ENCODE measurements at regions not wholly inside any gene's neighbourhood (a gene's known extent, or its start where the extent isn't known, plus 50 kb on each side); places are given as distances from the start of the nearest gene placed in this dataset.

DNA sequence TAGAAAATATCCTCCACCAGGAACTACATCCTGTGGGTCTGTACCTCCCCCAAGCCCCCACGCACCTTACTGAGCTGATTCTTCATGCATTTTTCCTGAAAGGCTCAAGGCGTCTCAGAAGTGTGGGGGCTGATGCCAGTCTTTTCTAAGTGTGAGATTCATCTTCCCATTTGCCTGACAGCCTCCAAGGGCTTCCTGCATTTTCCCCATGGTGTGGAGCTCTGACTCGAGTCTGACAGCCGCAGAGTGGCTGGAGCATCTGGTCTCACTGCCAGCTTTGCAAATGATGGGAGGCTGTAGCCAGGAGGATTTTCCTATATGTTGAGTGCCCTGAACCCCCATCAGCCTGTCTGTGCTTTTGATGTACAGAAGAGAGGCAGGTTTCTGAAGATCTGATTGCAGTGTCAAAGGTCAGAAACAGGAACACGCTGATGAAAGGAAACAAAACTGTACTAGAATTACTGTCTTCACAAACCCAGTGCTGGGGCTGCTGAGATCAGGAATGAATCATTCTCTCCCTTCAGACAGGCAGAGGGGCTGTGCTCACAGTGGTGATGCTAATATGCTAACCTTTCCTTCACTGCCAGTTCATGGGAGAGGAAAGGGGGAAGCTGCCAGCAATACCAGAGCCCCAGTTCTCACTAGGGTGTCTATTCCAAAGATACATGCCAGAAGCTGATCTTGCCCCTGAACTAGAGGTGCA, 201.5 kb upstream of the C1orf174 start:
- no peak for DNase-seq (ENCODE audit: extremely low spot score)
- 14% methylated on average over 5 of the region's 5 CpGs for WGBS

GRCh38 chr1:4105300-4105880, 205.3 kb upstream of the C1orf174 start:
- Histone ChIP-seq H3K27me3 (peaks cover 0 to 53% (median 0%) of the 10 kb centered on the region in 4 donors), H3K9me3 (no peaks in the 10 kb centered on the region), H3K36me3 (no peaks in the 10 kb centered on the region), H3K4me3 (no peak overlapping the region), H3K4me1 (no peaks in the 10 kb centered on the region), H3K27ac (replicated peaks in 1 of 4) (no peak overlapping the region)
- TF ChIP-seq POLR2AphosphoS5 (IDR thresholded peaks at IDR 0.05) = no peak
- WGBS = 55% methylated on average over 7 of the region's 14 CpGs
- intact Hi-C loops (cut with DNase I) = no loop called here
- DNase-seq (ENCODE audit: extremely low spot score) = no peak

More for the DNA sequence above, 201.5 kb upstream of the C1orf174 start:
- peaks cover 0 to 33% (median 0%) of the 10 kb centered on the region in 4 donors for H3K27me3 ChIP-seq
- H3K36me3 ChIP-seq = no peaks in the 10 kb centered on the region
- intact Hi-C loops (cut with DNase I) = no loop called here
- no peaks in the 10 kb centered on the region for H3K4me1 ChIP-seq
- no peak overlapping the region for H3K27ac ChIP-seq (replicated peaks in 1 of 4)
- no peak overlapping the region for H3K4me3 ChIP-seq
- TF ChIP-seq POLR2AphosphoS5 (IDR thresholded peaks at IDR 0.05) = no peak
- no peak for TF ChIP-seq EP300 (IDR thresholded peaks at IDR 0.05)
- peaks cover 0 to 7% (median 2%) of the 10 kb centered on the region in 4 donors for H3K9me3 ChIP-seq

- no peak for DNase-seq (ENCODE audit: extremely low spot score)
- peaks cover 0 to 54% (median 0%) of the 10 kb centered on the region in 4 donors for H3K27me3 ChIP-seq
- no peaks in the 10 kb centered on the region for H3K9me3 ChIP-seq
- intact Hi-C loops (cut with DNase I) = no loop called here
- TF ChIP-seq EP300 (IDR thresholded peaks at IDR 0.05) = no peak
- no peak for TF ChIP-seq POLR2A (IDR thresholded peaks at IDR 0.05; ENCODE audit: low read depth)
- TF ChIP-seq, protein P1, sequence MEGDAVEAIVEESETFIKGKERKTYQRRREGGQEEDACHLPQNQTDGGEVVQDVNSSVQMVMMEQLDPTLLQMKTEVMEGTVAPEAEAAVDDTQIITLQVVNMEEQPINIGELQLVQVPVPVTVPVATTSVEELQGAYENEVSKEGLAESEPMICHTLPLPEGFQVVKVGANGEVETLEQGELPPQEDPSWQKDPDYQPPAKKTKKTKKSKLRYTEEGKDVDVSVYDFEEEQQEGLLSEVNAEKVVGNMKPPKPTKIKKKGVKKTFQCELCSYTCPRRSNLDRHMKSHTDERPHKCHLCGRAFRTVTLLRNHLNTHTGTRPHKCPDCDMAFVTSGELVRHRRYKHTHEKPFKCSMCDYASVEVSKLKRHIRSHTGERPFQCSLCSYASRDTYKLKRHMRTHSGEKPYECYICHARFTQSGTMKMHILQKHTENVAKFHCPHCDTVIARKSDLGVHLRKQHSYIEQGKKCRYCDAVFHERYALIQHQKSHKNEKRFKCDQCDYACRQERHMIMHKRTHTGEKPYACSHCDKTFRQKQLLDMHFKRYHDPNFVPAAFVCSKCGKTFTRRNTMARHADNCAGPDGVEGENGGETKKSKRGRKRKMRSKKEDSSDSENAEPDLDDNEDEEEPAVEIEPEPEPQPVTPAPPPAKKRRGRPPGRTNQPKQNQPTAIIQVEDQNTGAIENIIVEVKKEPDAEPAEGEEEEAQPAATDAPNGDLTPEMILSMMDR (IDR thresholded peaks at IDR 0.05) = no peak
- TF ChIP-seq POLR2AphosphoS5 (IDR thresholded peaks at IDR 0.05) = no peak
- H3K27ac ChIP-seq (replicated peaks in 1 of 4) = no peak overlapping the region
- WGBS = 74% methylated on average over 10 of the region's 10 CpGs
- H3K36me3 ChIP-seq = no peaks in the 10 kb centered on the region
- no peaks in the 10 kb centered on the region for H3K4me1 ChIP-seq
- H3K4me3 ChIP-seq = no peak overlapping the region
Measured at GRCh38 chr1:4106731-4107130, 206.7 kb upstream of the C1orf174 start.

GRCh38 chr1:4107291-4107690, 207.2 kb upstream of the C1orf174 start:
- peaks cover 0 to 54% (median 0%) of the 10 kb centered on the region in 4 donors for H3K27me3 ChIP-seq
- WGBS = 94% methylated on average over 8 of the region's 8 CpGs
- TF ChIP-seq POLR2A (IDR thresholded peaks at IDR 0.05; ENCODE audit: low read depth) = no peak
- TF ChIP-seq, protein P1 (IDR thresholded peaks at IDR 0.05) = no peak
- no peak for TF ChIP-seq EP300 (IDR thresholded peaks at IDR 0.05)
- TF ChIP-seq POLR2AphosphoS5 (IDR thresholded peaks at IDR 0.05) = no peak
- H3K4me3 ChIP-seq = no peak overlapping the region
- DNase-seq (ENCODE audit: extremely low spot score) = no peak
- no peaks in the 10 kb centered on the region for H3K4me1 ChIP-seq
- no peaks in the 10 kb centered on the region for H3K36me3 ChIP-seq
- intact Hi-C loops (cut with DNase I) = no loop called here
- H3K9me3 ChIP-seq = no peaks in the 10 kb centered on the region
- no peak overlapping the region for H3K27ac ChIP-seq (replicated peaks in 1 of 4)

DNA sequence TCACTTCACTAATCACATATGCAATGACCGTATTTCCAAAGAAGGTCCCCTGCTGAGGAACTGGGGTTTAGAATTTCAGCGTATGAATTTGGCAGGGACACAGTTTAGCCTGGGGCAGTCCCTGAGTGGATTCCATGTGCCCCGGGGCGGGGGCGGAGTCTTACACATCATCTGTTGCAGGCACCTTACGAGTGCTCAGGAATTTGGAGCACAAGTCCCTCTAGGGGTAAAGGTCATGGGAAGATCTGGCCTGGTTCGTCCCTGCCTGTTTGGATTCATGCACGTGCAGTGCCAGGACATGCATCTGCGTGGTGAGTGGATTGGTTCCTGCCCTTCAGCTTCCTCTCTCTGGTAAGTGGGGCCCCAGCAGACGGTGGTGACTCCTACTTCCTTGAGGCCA, 208.3 kb upstream of the C1orf174 start:
- no peaks in the 10 kb centered on the region for H3K36me3 ChIP-seq
- H3K4me1 ChIP-seq = no peaks in the 10 kb centered on the region
- H3K4me3 ChIP-seq = no peak overlapping the region
- 56% methylated on average over 7 of the region's 10 CpGs for WGBS
- intact Hi-C loops (cut with DNase I) = no loop called here
- H3K27me3 ChIP-seq = peaks cover 0 to 56% (median 0%) of the 10 kb centered on the region in 4 donors
- no peak for TF ChIP-seq EP300 (IDR thresholded peaks at IDR 0.05)
- no peak for TF ChIP-seq POLR2A (IDR thresholded peaks at IDR 0.05; ENCODE audit: low read depth)
- no peak for TF ChIP-seq POLR2AphosphoS5 (IDR thresholded peaks at IDR 0.05)
- TF ChIP-seq, protein P1 (IDR thresholded peaks at IDR 0.05) = no peak
- no peak overlapping the region for H3K27ac ChIP-seq (replicated peaks in 1 of 4)
- no peak for DNase-seq (ENCODE audit: extremely low spot score)
- no peaks in the 10 kb centered on the region for H3K9me3 ChIP-seq
